CD4-positive, alpha-beta T cell (primary cell): ENCODE measurements at regions not wholly inside any gene's neighbourhood (a gene's known extent, or its start where the extent isn't known, plus 50 kb on each side); places are given as distances from the start of the nearest gene placed in this dataset.

Experiments used
- ATAC-seq: fragments of 200-7000 bp; cut with Tn5 transposase; one replicate; pipeline ENCODE4 v1.10.0; 2022; ENCODE audit warnings: mild to moderate bottlenecking; ENCODE audit not compliant: poor library complexity
- CTCF ChIA-PET: fragments of 350-600 bp; sonication (Branson Sonifier 250); formaldehyde crosslinking; loops from one replicate; lab custom pipeline; 2021; ENCODE audit warnings: antibody characterized with exemption, inconsistent platforms; lab: Charles Lee
- POLR2A ChIA-PET: fragments of 350-600 bp; sonication (Branson Sonifier 250); formaldehyde crosslinking; loops from one replicate; lab custom pipeline; 2021; ENCODE audit warnings: antibody characterized with exemption, inconsistent platforms; lab: Charles Lee
- DNase-seq, 14 experiments: peaks; one replicate each; pipeline ENCODE4 v3.0.0-alpha.2; 2013 to 2020; ENCODE audit warnings: mixed read lengths in 2 of 14
- H3K27ac ChIP-seq, 2 donors: one replicate each; pipeline versions ENCODE4 v1.5.1 to v1.7.0; 2013; ENCODE audit warnings: low read length in 2 of 2, low read depth in 1 of 2, mild to moderate bottlenecking in 1 of 2
- H3K27me3 ChIP-seq, 2 experiments: 1 replicate in 1 of 2; 2 replicates in 1 of 2; pipeline versions ENCODE4 v1.6.1 to v1.7.0; 2013; ENCODE audit warnings: low read length in 2 of 2, control low read depth in 1 of 2, mild to moderate bottlenecking in 1 of 2, moderate library complexity in 1 of 2; ENCODE audit not compliant: insufficient read depth in 2 of 2, control insufficient read depth in 1 of 2
- H3K36me3 ChIP-seq: one replicate; pipeline ENCODE4 v1.6.1; 2013; ENCODE audit warnings: low read length, control low read depth; ENCODE audit not compliant: insufficient read depth
- H3K4me1 ChIP-seq: one replicate; pipeline ENCODE4 v1.6.1; 2013; ENCODE audit warnings: low read length, control low read depth; ENCODE audit not compliant: insufficient read depth
- H3K4me3 ChIP-seq: one replicate; pipeline ENCODE4 v1.5.1; 2013; ENCODE audit warnings: mild to moderate bottlenecking, low read length, moderate library complexity
- H3K9me3 ChIP-seq, 2 experiments: 1 replicate in 1 of 2; 2 replicates in 1 of 2; pipeline versions ENCODE4 v1.6.1 to v1.7.0; 2013; ENCODE audit warnings: low read length in 2 of 2, mild to moderate bottlenecking in 2 of 2, control low read depth in 1 of 2, moderate library complexity in 1 of 2; ENCODE audit not compliant: control insufficient read depth in 1 of 2, insufficient read depth in 1 of 2
- H3K27ac Mint-ChIP-seq: one replicate; pipeline ENCODE4 v1.8.0; 2020; ENCODE audit warnings: mixed read lengths
- H3K27me3 Mint-ChIP-seq: one replicate; pipeline ENCODE4 v1.8.0; 2021; ENCODE audit warnings: mixed read lengths
- H3K36me3 Mint-ChIP-seq: one replicate; pipeline ENCODE4 v1.8.0; 2021; ENCODE audit warnings: low read depth, mixed read lengths
- H3K4me1 Mint-ChIP-seq: one replicate; pipeline ENCODE4 v1.8.0; 2021; ENCODE audit warnings: low read depth, mixed read lengths
- H3K4me3 Mint-ChIP-seq: one replicate; pipeline ENCODE4 v1.8.0; 2020; ENCODE audit warnings: mild to moderate bottlenecking, mixed read lengths
- H3K9me3 Mint-ChIP-seq: one replicate; pipeline ENCODE4 v1.8.0; 2020; ENCODE audit warnings: mixed read lengths
- CTCF ChIP-seq: fragments of 200-600 bp; IDR thresholded peaks from one replicate; pipeline ENCODE4 v1.8.0; 2022; ENCODE audit warnings: antibody characterized with exemption, mild to moderate bottlenecking
- intact Hi-C, 2 experiments: fragments of 100-400 bp; cut with DNase I in 1 of 2; cut with micrococcal nuclease in 1 of 2; formaldehyde crosslinking; loops; one replicate each; pipeline versions ENCODE4 v1.15.1 to v1.9.0; 2023 to 2025; cut with DNase I, micrococcal nuclease

GRCh38 chr10:120386896-120387295, 70.1 kb upstream of the PLPP4 start:
- Histone ChIP-seq H3K4me3 (no peak overlapping the region), H3K27ac (no peak overlapping the region), H3K36me3 (no peaks in the 10 kb centered on the region), H3K4me1 (no peaks in the 10 kb centered on the region), H3K27me3 (no peaks in the 10 kb centered on the region), H3K9me3 (no peaks in the 10 kb centered on the region)
- POLR2A ChIA-PET, result no interaction called here
- Mint-ChIP-seq H3K36me3 (no peaks in the 10 kb centered on the region), H3K4me1 (no peaks in the 10 kb centered on the region), H3K27me3 (peaks cover 19% of the 10 kb centered on the region), H3K9me3 (no peaks in the 10 kb centered on the region), H3K4me3 (no peak overlapping the region), H3K27ac (no peak overlapping the region)
- CTCF ChIA-PET, result no interaction called here
- DNase-seq (no peak), ATAC-seq (no peak)
- intact Hi-C loops, result no loop called here
- no peak for TF ChIP-seq CTCF

- Mint-ChIP-seq H3K27me3 (peaks cover 19% of the 10 kb centered on the region), H3K27ac (no peak overlapping the region), H3K4me1 (no peaks in the 10 kb centered on the region), H3K36me3 (no peaks in the 10 kb centered on the region), H3K9me3 (no peaks in the 10 kb centered on the region), H3K4me3 (no peak overlapping the region)
- Histone ChIP-seq H3K27ac (no peak overlapping the region), H3K9me3 (no peaks in the 10 kb centered on the region), H3K36me3 (no peaks in the 10 kb centered on the region), H3K4me1 (no peaks in the 10 kb centered on the region), H3K27me3 (no peaks in the 10 kb centered on the region), H3K4me3 (no peak overlapping the region)
- ChIA-PET POLR2A (no interaction called here), CTCF (no interaction called here)
- TF ChIP-seq CTCF, result no peak
- DNase-seq (no peak), ATAC-seq (no peak)
- intact Hi-C loops, result no loop called here
These were observed 69.7 kb upstream of the PLPP4 start for GRCh38 chr10:120387326-120387725.

- POLR2A ChIA-PET, result no interaction called here
- Mint-ChIP-seq H3K36me3 (no peaks in the 10 kb centered on the region), H3K9me3 (no peaks in the 10 kb centered on the region), H3K4me1 (no peaks in the 10 kb centered on the region), H3K4me3 (no peak overlapping the region), H3K27me3 (peaks cover 25% of the 10 kb centered on the region), H3K27ac (no peak overlapping the region)
- ATAC-seq (no peak), DNase-seq (no peak)
- Histone ChIP-seq H3K27ac (no peak overlapping the region), H3K4me3 (no peak overlapping the region), H3K4me1 (no peaks in the 10 kb centered on the region), H3K9me3 (no peaks in the 10 kb centered on the region), H3K36me3 (no peaks in the 10 kb centered on the region), H3K27me3 (no peaks in the 10 kb centered on the region)
- CTCF ChIA-PET, result no interaction called here
- intact Hi-C loops, result no loop called here
- TF ChIP-seq CTCF, result no peak
These were observed 64.8 kb upstream of the PLPP4 start for GRCh38 chr10:120392245-120392644.
